Neural cell (in vitro differentiated cells): ENCODE measurements at regions not wholly inside any gene's neighbourhood (a gene's known extent, or its start where the extent isn't known, plus 50 kb on each side); places are given as distances from the start of the nearest gene placed in this dataset.

Source experiments
- H2AFZ ChIP-seq: fragments of 200-600, 300-800 bp; sonication (generic), shearing (Covaris generic); 2 replicates; pipeline ENCODE4 v1.6.0; 2014; ENCODE audit warnings: low read depth, mild to moderate bottlenecking, antibody characterized with exemption, low read length, moderate library complexity
- H3F3A ChIP-seq: fragments of 200-600 bp; shearing (Covaris generic); 2 replicates; pipeline ENCODE4 v1.6.1; 2016; ENCODE audit warnings: mild to moderate bottlenecking, moderate library complexity, mixed read lengths, antibody characterized with exemption, low read length; ENCODE audit not compliant: insufficient read depth, poor library complexity, severe bottlenecking
- H3K27ac ChIP-seq: fragments of 200-600, 300-800 bp; sonication (generic), shearing (Covaris generic); 2 replicates; pipeline ENCODE4 v1.5.1; 2014; ENCODE audit warnings: mild to moderate bottlenecking, low read length, moderate library complexity
- H3K27me3 ChIP-seq: fragments of 300-800, 200-600 bp; sonication (generic), shearing (Covaris generic); 2 replicates; pipeline ENCODE4 v1.6.0; 2014; ENCODE audit warnings: mild to moderate bottlenecking, low read depth, low read length, moderate library complexity; ENCODE audit not compliant: insufficient read depth
- H3K36me3 ChIP-seq: fragments of 300-800, 200-600 bp; sonication (generic), shearing (Covaris generic); 2 replicates; pipeline ENCODE4 v1.5.1; 2014; ENCODE audit warnings: mild to moderate bottlenecking, antibody characterized with exemption, low read length, moderate library complexity; ENCODE audit not compliant: insufficient read depth
- H3K4me2 ChIP-seq: fragments of 300-800, 200-600 bp; sonication (generic), shearing (Covaris generic); 2 replicates; pipeline ENCODE4 v1.6.0; 2014; ENCODE audit warnings: mild to moderate bottlenecking, low read length
- H3K4me3 ChIP-seq: fragments of 300-800, 200-600 bp; sonication (generic), shearing (Covaris generic); 2 replicates; pipeline ENCODE4 v1.5.1; 2014; ENCODE audit warnings: mild to moderate bottlenecking, low read length, moderate library complexity
- H3K79me2 ChIP-seq: fragments of 200-600 bp; shearing (Covaris generic); replicated peaks from 2 replicates; pipeline ENCODE4 v1.6.0; 2014; ENCODE audit warnings: mild to moderate bottlenecking, low read length, moderate library complexity; ENCODE audit not compliant: insufficient read depth
- H3K9ac ChIP-seq: fragments of 300-800, 200-600 bp; sonication (generic), shearing (Covaris generic); 2 replicates; pipeline ENCODE4 v1.6.1; 2016; ENCODE audit warnings: mild to moderate bottlenecking, low read length, mixed read lengths
- H3K9me2 ChIP-seq: fragments of 200-600 bp; shearing (Covaris generic); 2 replicates; pipeline ENCODE4 v1.6.1; 2016; ENCODE audit warnings: mild to moderate bottlenecking, low read length, mixed read lengths; ENCODE audit not compliant: insufficient read depth
- H3K9me3 ChIP-seq: fragments of 200-600, 300-800 bp; sonication (generic), shearing (Covaris generic); 2 replicates; pipeline ENCODE4 v1.6.1; 2016; ENCODE audit warnings: mild to moderate bottlenecking, mixed run types, low read length, moderate library complexity, mixed read lengths
- H4K20me1 ChIP-seq: fragments of 200-600 bp; shearing (Covaris generic); 2 replicates; pipeline ENCODE4 v1.6.1; 2016; ENCODE audit warnings: mild to moderate bottlenecking, mixed run types; ENCODE audit not compliant: insufficient read depth
- CTCF ChIP-seq: fragments of 450-650 bp; IDR thresholded peaks from 2 replicates; pipeline ENCODE4 v1.5.1; 2014; ENCODE audit warnings: antibody characterized with exemption, mild to moderate bottlenecking, moderate library complexity; ENCODE audit not compliant: poor library complexity, severe bottlenecking
- EP300 ChIP-seq: fragments of 450-650 bp; conservative IDR thresholded peaks from 2 replicates; pipeline ENCODE4 v1.6.1; 2014; ENCODE audit warnings: antibody characterized with exemption, mild to moderate bottlenecking, moderate library complexity; ENCODE audit not compliant: poor library complexity, severe bottlenecking
- EZH2 ChIP-seq: fragments of 200-600, 300-800 bp; shearing (Covaris generic), sonication (generic); IDR thresholded peaks from 2 replicates; pipeline ENCODE4 v1.6.1; 2014; ENCODE audit warnings: antibody characterized with exemption, low read length, borderline replicate concordance, mild to moderate bottlenecking; ENCODE audit not compliant: insufficient read depth, poor library complexity, severe bottlenecking
- MXI1 ChIP-seq: fragments of 450-650 bp; conservative IDR thresholded peaks from 2 replicates; pipeline ENCODE4 v1.6.1; 2014; ENCODE audit warnings: antibody characterized with exemption, mild to moderate bottlenecking; ENCODE audit not compliant: poor library complexity, severe bottlenecking
- POLR2AphosphoS5 ChIP-seq: IDR thresholded peaks from 2 replicates; pipeline ENCODE4 v1.6.1; 2012
- RAD21 ChIP-seq: fragments of 450-650 bp; conservative IDR thresholded peaks from 2 replicates; pipeline ENCODE4 v1.6.1; 2014; ENCODE audit warnings: antibody characterized with exemption, mild to moderate bottlenecking, moderate library complexity
- REST ChIP-seq: IDR thresholded peaks from 2 replicates; pipeline ENCODE4 v1.6.1; 2012; ENCODE audit warnings: borderline replicate concordance
- SMC3 ChIP-seq: fragments of 450-650 bp; conservative IDR thresholded peaks from 2 replicates; pipeline ENCODE4 v1.6.1; 2014; ENCODE audit warnings: antibody characterized with exemption, mild to moderate bottlenecking, moderate library complexity; ENCODE audit not compliant: poor library complexity
- TAF1 ChIP-seq: IDR thresholded peaks from 2 replicates; pipeline ENCODE4 v1.6.1; 2012; ENCODE audit warnings: low read depth

GRCh38 chr3:61460636-61461035 is 100.7 kb upstream of the PTPRG start:
- no peak overlapping the region for H2AFZ ChIP-seq
- H3K79me2 ChIP-seq = no peaks in the 10 kb centered on the region
- H3K9me3 ChIP-seq = no peaks in the 10 kb centered on the region
- H3K4me3 ChIP-seq = no peak overlapping the region
- no peak overlapping the region for H3K4me2 ChIP-seq
- TF ChIP-seq RAD21 = no peak
- TF ChIP-seq REST = no peak
- TF ChIP-seq TAF1 = no peak
- no peaks in the 10 kb centered on the region for H3K27me3 ChIP-seq
- H3K36me3 ChIP-seq = no peaks in the 10 kb centered on the region
- no peaks in the 10 kb centered on the region for H3F3A ChIP-seq
- no peak overlapping the region for H3K27ac ChIP-seq
- H3K9ac ChIP-seq = no peak overlapping the region
- no peaks in the 10 kb centered on the region for H3K9me2 ChIP-seq
- no peaks in the 10 kb centered on the region for H4K20me1 ChIP-seq

- Histone ChIP-seq H3K27me3 (no peaks in the 10 kb centered on the region), H3K9ac (no peak overlapping the region), H3K9me3 (no peaks in the 10 kb centered on the region), H3K27ac (no peak overlapping the region), H3K9me2 (no peaks in the 10 kb centered on the region), H3F3A (no peaks in the 10 kb centered on the region), H3K4me2 (no peak overlapping the region), H2AFZ (no peak overlapping the region), H4K20me1 (no peaks in the 10 kb centered on the region), H3K79me2 (no peaks in the 10 kb centered on the region), H3K4me3 (no peak overlapping the region), H3K36me3 (no peaks in the 10 kb centered on the region)
- TF ChIP-seq MXI1 = no peak
- no peak for TF ChIP-seq POLR2AphosphoS5
- no peak for TF ChIP-seq TAF1
Observed at GRCh38 chr3:61463191-61463590, 98.2 kb upstream of the PTPRG start.

GRCh38 chr3:61464518-61465140 is 96.7 kb upstream of the PTPRG start:
- Histone ChIP-seq H3K79me2 (no peaks in the 10 kb centered on the region), H3K4me3 (no peak overlapping the region), H4K20me1 (no peaks in the 10 kb centered on the region), H3K4me2 (no peak overlapping the region), H2AFZ (no peak overlapping the region), H3K9me3 (no peaks in the 10 kb centered on the region), H3K27me3 (no peaks in the 10 kb centered on the region), H3F3A (no peaks in the 10 kb centered on the region), H3K27ac (peak overlapping the region; percentile 43), H3K9me2 (no peaks in the 10 kb centered on the region), H3K36me3 (no peaks in the 10 kb centered on the region), H3K9ac (no peak overlapping the region)
- TF ChIP-seq SMC3 (no peak), EZH2 (no peak), REST (peak; percentile 44), POLR2AphosphoS5 (peak; percentile 63), TAF1 (no peak), RAD21 (no peak), MXI1 (no peak), CTCF (no peak), EP300 (peak; percentile 41)
